ENCODE measurements at regions not wholly inside any gene's neighbourhood (a gene's known extent, or its start where the extent isn't known, plus 50 kb on each side); places are given as distances from the start of the nearest gene placed in this dataset.

DNA sequence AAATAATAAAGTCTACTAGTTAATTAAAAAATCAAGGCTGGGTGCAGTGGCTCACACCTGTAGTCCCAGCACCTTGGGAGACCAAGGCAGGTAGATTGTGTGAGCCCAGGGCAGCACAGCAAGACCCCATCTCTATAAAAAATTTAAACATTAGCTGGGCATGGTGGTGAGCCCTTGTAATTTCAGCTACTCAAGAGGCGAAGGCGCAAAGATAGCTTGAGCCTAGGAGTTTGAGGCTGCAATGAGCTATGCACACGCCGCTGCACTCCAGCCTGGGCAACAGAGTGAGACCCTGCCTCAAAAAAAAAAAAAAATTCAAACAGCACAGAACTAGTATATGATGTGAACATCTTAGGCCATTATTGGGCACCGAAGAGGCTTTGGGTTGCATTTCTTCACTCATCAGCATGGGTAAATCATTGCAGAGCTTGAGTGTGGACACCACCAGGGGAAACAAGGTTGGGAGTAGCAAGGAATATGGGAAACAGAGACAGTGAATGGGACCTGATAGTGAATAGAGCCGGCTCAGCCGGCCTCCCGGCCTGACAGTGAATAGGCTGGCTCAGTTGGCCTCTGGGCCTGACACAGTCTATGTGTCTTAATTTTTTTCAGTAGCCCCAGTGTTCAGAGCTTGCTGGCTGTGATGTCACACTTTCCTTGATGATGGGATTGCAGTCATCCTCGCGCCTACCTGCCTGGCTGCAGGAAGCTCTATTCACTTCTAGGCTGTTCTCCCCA, 89.1 kb upstream of the ERRFI1 start:
- no peak for DNase-seq (ENCODE audit: low read depth, low spot score)

DNA sequence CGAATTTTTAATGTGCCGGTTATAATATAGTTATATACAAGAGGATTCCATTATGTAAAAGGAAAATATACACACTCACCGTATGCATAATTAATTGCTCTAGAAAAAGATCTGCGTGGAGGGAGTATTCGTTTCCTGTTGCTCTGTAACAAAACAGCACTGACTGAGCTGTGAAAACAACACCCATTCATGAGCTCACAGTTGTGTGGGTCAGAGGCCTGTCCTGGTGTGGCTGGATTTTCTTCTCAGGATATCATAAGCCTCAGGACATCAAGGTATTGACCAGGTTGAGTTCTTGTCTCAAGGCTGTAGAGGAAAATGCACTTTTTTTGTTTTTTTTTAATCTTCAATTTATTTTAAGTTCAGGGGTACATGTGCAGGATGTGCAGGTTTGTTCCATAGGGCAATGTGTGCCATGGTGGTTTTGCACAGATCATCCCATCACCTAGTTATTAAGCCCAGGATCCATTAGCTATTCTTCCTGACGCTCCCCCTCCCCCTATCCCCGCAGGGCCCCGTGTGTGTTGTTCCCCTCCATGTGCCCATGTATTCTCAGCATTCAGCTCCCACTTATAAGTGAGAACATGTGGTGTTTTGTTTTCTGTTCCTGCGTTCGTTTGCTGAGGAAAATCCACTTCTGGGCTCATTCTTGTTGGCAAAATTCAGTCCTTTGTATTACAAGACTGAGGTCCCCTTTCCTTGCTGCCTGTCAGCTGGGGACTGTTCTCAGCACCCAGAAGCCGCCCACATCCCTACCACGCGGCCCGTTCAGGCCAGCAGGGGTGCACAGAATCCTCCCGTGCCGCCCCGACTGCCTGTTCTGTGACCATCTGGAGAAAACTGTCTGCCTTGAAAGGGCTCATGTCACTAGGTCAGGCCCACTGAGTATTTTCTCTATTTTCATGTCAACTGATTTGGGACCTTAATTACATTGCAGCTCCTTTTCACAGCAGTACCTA, 87.4 kb upstream of the ERRFI1 start:
- no peak for DNase-seq (ENCODE audit: low read depth, low spot score)

- DNase-seq (ENCODE audit: low read depth, low spot score): no peak
Observed at GRCh38 chr1:8112611-8113261, 86.6 kb upstream of the ERRFI1 start.

DNA sequence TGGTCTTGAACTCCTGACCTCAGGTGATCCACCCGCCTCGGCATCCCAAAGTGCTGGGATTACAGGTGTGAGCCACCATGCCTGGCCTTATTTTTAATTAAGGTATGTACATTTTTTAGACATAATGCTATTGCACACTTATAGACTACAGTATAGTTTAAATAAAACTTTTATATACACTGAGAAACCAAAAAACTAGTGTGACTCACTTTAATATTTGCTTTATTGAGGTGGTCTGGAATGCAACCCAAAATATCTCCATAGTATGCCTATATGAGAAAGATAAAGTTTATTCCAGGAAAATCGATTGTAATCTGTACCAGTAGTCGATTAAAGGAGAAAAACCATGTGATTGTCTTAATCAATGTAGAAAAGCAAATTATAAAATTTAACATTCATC, 85.5 kb upstream of the ERRFI1 start:
- DNase-seq (ENCODE audit: low read depth, low spot score): no peak

- no peak for DNase-seq (ENCODE audit: low read depth, low spot score)
Observed at GRCh38 chr1:8109216-8109615, 83.1 kb upstream of the ERRFI1 start.

DNA sequence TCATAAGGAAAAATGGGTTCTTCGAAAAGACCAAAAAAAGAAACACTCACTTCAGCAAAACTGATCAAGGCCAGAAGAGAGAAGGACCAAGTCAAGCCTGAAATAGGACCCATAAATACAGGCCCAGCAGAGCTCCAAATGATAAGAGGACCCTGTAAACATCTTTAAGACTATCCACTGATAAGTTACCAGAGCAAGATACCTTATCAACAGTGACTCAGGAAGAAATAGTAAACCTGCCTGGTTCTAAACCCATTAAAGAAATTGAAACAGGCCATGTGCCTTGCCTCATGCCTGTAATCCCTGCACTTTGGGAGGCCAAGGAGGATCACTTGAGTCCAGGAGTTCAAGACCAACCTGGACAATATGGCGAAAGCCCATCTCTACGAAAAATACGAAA, 81.8 kb upstream of the ERRFI1 start:
- DNase-seq (ENCODE audit: low read depth, low spot score): no peak

DNA sequence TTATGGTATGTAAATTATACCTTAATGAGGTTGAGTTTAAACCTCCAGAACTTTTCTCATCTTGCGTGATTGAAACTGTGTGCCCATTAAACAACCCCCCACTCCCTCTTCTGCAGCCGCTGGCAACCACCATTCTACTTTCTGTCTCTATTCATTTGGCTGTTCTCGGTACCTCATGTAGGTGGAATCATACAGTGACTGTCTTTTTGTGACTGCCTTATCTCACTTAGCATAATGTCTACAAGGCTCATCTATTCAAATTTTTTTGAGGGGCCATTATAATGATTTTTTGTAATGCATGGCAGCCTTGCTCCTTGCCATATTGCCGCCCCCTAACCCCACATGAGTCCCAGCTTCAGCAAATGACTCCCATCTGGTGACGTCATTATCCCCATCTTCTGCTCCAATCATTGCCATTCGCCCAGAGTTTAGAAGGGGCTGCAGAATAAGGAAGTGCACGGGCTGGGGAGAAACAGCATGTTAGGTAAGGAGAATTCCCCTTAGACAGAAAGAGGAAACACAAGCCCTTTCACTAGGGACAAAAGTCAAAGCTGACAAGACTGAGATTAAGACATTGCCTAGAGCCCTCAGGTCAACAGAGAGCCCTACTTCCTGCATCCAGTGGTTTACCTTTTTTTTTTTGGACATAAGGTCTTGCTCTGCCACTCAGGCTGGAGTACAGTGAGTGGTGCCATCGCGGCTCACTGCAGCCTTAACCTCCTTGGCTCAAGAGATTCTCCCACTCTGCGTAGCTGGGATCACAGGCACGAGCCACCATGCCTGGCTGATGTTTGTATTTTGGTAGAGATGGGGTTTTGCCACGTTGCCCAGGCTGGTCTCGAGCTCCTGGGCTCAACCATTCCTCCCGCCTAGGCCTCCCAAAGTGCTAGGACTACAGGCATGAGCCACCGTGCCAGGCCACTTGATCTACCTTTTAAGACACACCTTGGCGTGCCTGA, 78.4 kb upstream of the ERRFI1 start:
- DNase-seq (ENCODE audit: low read depth, low spot score): no peak

DNA sequence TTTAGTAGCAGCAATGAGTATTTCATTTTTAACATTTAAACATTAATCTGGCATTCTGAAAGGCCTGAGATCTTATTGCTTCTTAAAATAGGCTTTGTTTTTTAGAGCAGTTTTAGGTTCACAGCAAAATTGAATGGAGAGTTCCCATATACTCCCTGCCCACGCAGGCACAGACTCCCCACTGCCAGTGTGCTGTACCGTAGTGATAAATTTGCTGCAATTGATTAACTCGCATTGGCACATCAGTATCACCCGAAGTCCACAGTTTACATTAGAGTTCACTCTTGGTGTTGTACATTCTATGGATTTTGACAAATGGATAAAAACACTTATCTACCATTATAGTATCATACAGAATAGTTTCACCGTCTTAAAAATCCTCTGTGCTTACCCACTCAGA, 71.8 kb upstream of the ERRFI1 start:
- no peak for DNase-seq (ENCODE audit: low read depth, low spot score)

- no peak for DNase-seq (ENCODE audit: low read depth, low spot score)
Observed at GRCh38 chr1:8097077-8097799, 71.1 kb upstream of the ERRFI1 start.

GRCh38 chr1:8096105-8097011, 70.2 kb upstream of the ERRFI1 start:
- DNase-seq (ENCODE audit: low read depth, low spot score): no peak

- DNase-seq (ENCODE audit: low read depth, low spot score): no peak
Observed at GRCh38 chr1:8095584-8095983, 69.5 kb upstream of the ERRFI1 start.

GRCh38 chr1:8094481-8095241, 68.6 kb upstream of the ERRFI1 start:
- DNase-seq (ENCODE audit: low read depth, low spot score): no peak

GRCh38 chr1:8093221-8093980, 67.3 kb upstream of the ERRFI1 start:
- DNase-seq (ENCODE audit: low read depth, low spot score): no peak

- DNase-seq (ENCODE audit: low read depth, low spot score): no peak
Observed at GRCh38 chr1:8092657-8093056, 66.5 kb upstream of the ERRFI1 start.

GRCh38 chr1:8091691-8092090, 65.6 kb upstream of the ERRFI1 start:
- DNase-seq (ENCODE audit: low read depth, low spot score): no peak

GRCh38 chr1:8090241-8090702, 64.2 kb upstream of the ERRFI1 start:
- no peak for DNase-seq (ENCODE audit: low read depth, low spot score)

- DNase-seq (ENCODE audit: low read depth, low spot score): no peak
Observed at GRCh38 chr1:8089535-8090228, 63.6 kb upstream of the ERRFI1 start.

All from activated CD4-positive, CD25-positive, alpha-beta regulatory T cell treated with anti-CD3 and anti-CD28 coated beads, Interleukin-2, amount 50 U/mL, for 16 hours (primary cell).